GM12878 (cell line): ENCODE measurements at regions not wholly inside any gene's neighbourhood (a gene's known extent, or its start where the extent isn't known, plus 50 kb on each side); places are given as distances from the start of the nearest gene placed in this dataset.

Experiments used
- ATAC-seq: fragments of 200-7000 bp; cut with Tn5 transposase; 3 replicates; pipeline ENCODE4 v1.9.1; 2020; ENCODE audit warnings: mild to moderate bottlenecking, moderate library complexity
- BruUV-seq: library from RNA; stranded (reverse); fragments of 400-500 nt; replicated peaks from 2 replicates; lab custom pipeline; 2021; lab: Mats Ljungman, UMichigan
- CTCF ChIA-PET: fragments of 300-600 bp; sonication (Branson Sonifier 250); formaldehyde crosslinking; extraction: SDS; loops from one replicate; lab custom pipeline; 2021; ENCODE audit warnings: inconsistent platforms; lab: Yijun Ruan, JAX
- POLR2A ChIA-PET: fragments of 350-600 bp; formaldehyde crosslinking; extraction: SDS; loops from one replicate; lab custom pipeline; 2021; ENCODE audit warnings: inconsistent platforms; lab: Charles Lee
- RAD21 ChIA-PET: fragments of 300-600 bp; sonication (Branson Sonifier 250); formaldehyde crosslinking; loops from one replicate; lab custom pipeline; 2023; ENCODE audit warnings: antibody characterized with exemption; ENCODE audit not compliant: unreplicated experiment; lab: Charles Lee
- SMC1A ChIA-PET: fragments of 300-600 bp; sonication (Branson Sonifier 250); formaldehyde crosslinking; loops from one replicate; lab custom pipeline; 2023; ENCODE audit not compliant: unreplicated experiment, uncharacterized antibody; lab: Charles Lee
- DNase-seq: peaks from one replicate; pipeline ENCODE4 v3.0.0-alpha.2; 2011; ENCODE audit warnings: low read depth, low spot score
- FAIRE-seq: peaks from 3 replicates; lab custom pipeline; 2011; peaks lifted over from hg19 to GRCh38; lab: Jason Lieb, UNC
- H2AFZ ChIP-seq: 2 replicates; pipeline ENCODE4 v1.6.0; 2011; ENCODE audit warnings: low read depth, low read length, control low read depth; ENCODE audit not compliant: control insufficient read depth
- H3K27ac ChIP-seq: 2 replicates; pipeline ENCODE4 v1.5.1; 2011; ENCODE audit warnings: control low read depth; ENCODE audit not compliant: control insufficient read depth, insufficient read depth
- H3K27me3 ChIP-seq, 2 experiments: replicated peaks in 1 of 2; 2 replicates each; pipeline versions ENCODE4 v1.6.0 to v1.6.1; 2011; ENCODE audit warnings: low read length in 1 of 2; ENCODE audit not compliant: control insufficient read depth in 2 of 2, insufficient read depth in 2 of 2
- H3K36me3 ChIP-seq, 2 experiments: 2 replicates each; pipeline ENCODE4 v1.5.1; 2011; ENCODE audit warnings: low read length in 1 of 2; ENCODE audit not compliant: control insufficient read depth in 2 of 2, insufficient read depth in 2 of 2
- H3K4me1 ChIP-seq: 2 replicates; pipeline ENCODE4 v1.6.1; 2011; ENCODE audit warnings: mild to moderate bottlenecking, low read length, moderate library complexity, mixed read lengths; ENCODE audit not compliant: control insufficient read depth, insufficient read depth
- H3K4me2 ChIP-seq: 2 replicates; pipeline ENCODE4 v1.6.0; 2011; ENCODE audit warnings: control low read depth; ENCODE audit not compliant: control insufficient read depth, insufficient read depth
- H3K4me3 ChIP-seq: fragments of 200-600 bp; sonication (generic); 2 replicates; pipeline ENCODE4 v1.5.1; 2016
- H3K79me2 ChIP-seq: 2 replicates; pipeline ENCODE4 v1.6.0; 2011; ENCODE audit warnings: low read length; ENCODE audit not compliant: control insufficient read depth, insufficient read depth
- H3K9ac ChIP-seq: 2 replicates; pipeline ENCODE4 v1.8.0; 2011; ENCODE audit warnings: low read length, control low read depth, mixed read lengths; ENCODE audit not compliant: control insufficient read depth, insufficient read depth
- H3K9me3 ChIP-seq: replicated peaks from 3 replicates; pipeline ENCODE4 v1.5.1; 2011; ENCODE audit warnings: mild to moderate bottlenecking, low read length; ENCODE audit not compliant: control insufficient read depth, insufficient read depth
- H4K20me1 ChIP-seq: 2 replicates; pipeline ENCODE4 v1.6.0; 2011; ENCODE audit not compliant: control insufficient read depth, insufficient read depth
- CBX3 ChIP-seq: fragments of 200-600 bp; sonication (generic); IDR thresholded peaks from 2 replicates; pipeline ENCODE4 v1.6.1; 2016; ENCODE audit warnings: low read depth, borderline replicate concordance
- CHD4 ChIP-seq: fragments of 200-600 bp; sonication (generic); IDR thresholded peaks from 2 replicates; pipeline ENCODE4 v1.6.1; 2016; ENCODE audit warnings: mild to moderate bottlenecking
- EGR1 ChIP-seq, 2 experiments: IDR thresholded peaks; 1 replicate in 1 of 2; 2 replicates in 1 of 2; pipeline ENCODE4 v1.6.1; 2011 to 2012; ENCODE audit warnings: low read depth in 2 of 2, low read length in 2 of 2, borderline replicate concordance in 1 of 2, mild to moderate bottlenecking in 1 of 2, moderate library complexity in 1 of 2
- ESRRA ChIP-seq: IDR thresholded peaks from 2 replicates; pipeline ENCODE4 v1.6.1; 2012; ENCODE audit warnings: mild to moderate bottlenecking, low read length, improper control_type of control experiment
- GATAD2B ChIP-seq: fragments of 450-650 bp; conservative IDR thresholded peaks from 2 replicates; pipeline ENCODE4 v1.6.1; 2017; ENCODE audit warnings: low read depth, mild to moderate bottlenecking, moderate library complexity
- IRF4 ChIP-seq: IDR thresholded peaks from 2 replicates; pipeline ENCODE4 v1.6.1; 2011; ENCODE audit warnings: low read depth, low read length
- IRF5 ChIP-seq: fragments of 450-650 bp; IDR thresholded peaks from 2 replicates; pipeline ENCODE4 v1.6.1; 2017; ENCODE audit warnings: borderline replicate concordance
- LARP7 ChIP-seq: fragments of 450-650 bp; IDR thresholded peaks from 2 replicates; pipeline ENCODE4 v1.6.1; 2017; ENCODE audit warnings: mild to moderate bottlenecking
- NFYA ChIP-seq: IDR thresholded peaks from 2 replicates; pipeline ENCODE4 v1.6.1; 2011; ENCODE audit warnings: low read depth, mild to moderate bottlenecking, low read length, improper control_type of control experiment, borderline replicate concordance
- NFYB ChIP-seq: IDR thresholded peaks from 2 replicates; pipeline ENCODE4 v1.6.1; 2011; ENCODE audit warnings: low read depth, mild to moderate bottlenecking, low read length, improper control_type of control experiment, moderate library complexity; ENCODE audit not compliant: insufficient read depth
- PKNOX1 ChIP-seq: fragments of 450-650 bp; IDR thresholded peaks from 2 replicates; pipeline ENCODE4 v1.6.1; 2016; ENCODE audit warnings: mild to moderate bottlenecking
- POLR2A ChIP-seq: IDR thresholded peaks from 2 replicates; pipeline ENCODE4 v1.6.1; 2011; ENCODE audit warnings: low read depth, mild to moderate bottlenecking, low read length
- SIX5 ChIP-seq: IDR thresholded peaks from 2 replicates; pipeline ENCODE4 v1.6.1; 2011; ENCODE audit warnings: mild to moderate bottlenecking, low read depth, low read length, moderate library complexity; ENCODE audit not compliant: severe bottlenecking
- SREBF2 ChIP-seq: IDR thresholded peaks from 2 replicates; pipeline ENCODE4 v1.6.1; 2012; ENCODE audit warnings: mild to moderate bottlenecking, low read length
- TCF3 ChIP-seq: IDR thresholded peaks from 2 replicates; pipeline ENCODE4 v1.6.1; 2012; ENCODE audit warnings: low read depth, mild to moderate bottlenecking, low read length, borderline replicate concordance; ENCODE audit not compliant: insufficient read depth
- ZNF24 ChIP-seq: fragments of 450-650 bp; IDR thresholded peaks from 2 replicates; pipeline ENCODE4 v1.6.1; 2017; ENCODE audit warnings: antibody characterized with exemption, mild to moderate bottlenecking
- WGBS: methylation state at CpG from one replicate; pipeline ENCODE4 v1.1.6; 2016; ENCODE audit warnings: low lambda C conversion rate; ENCODE audit not compliant: insufficient replicate concordance, insufficient coverage; ENCODE audit errors: missing lambda C conversion rate; 5-methylcytosine and 5-hydroxymethylcytosine counted together
- in situ Hi-C: fragments of 300-500 bp; cut with MboI; formaldehyde crosslinking; loops from 9 replicates; pipeline ENCODE4 v1.14.3; 2018; ENCODE audit warnings: mixed read lengths
- intact Hi-C: fragments of 100-400 bp; cut with micrococcal nuclease; formaldehyde crosslinking; loops from one replicate; pipeline ENCODE4 v1.14.2; 2022; ENCODE audit not compliant: unreplicated experiment
- TF ChIP-seq, protein P1 (sequence below): IDR thresholded peaks from 2 replicates; pipeline ENCODE4 v1.6.1; 2011; ENCODE audit warnings: low read depth, mild to moderate bottlenecking, low read length, moderate library complexity, borderline replicate concordance; ENCODE audit errors: extremely low read depth

- H4K20me1 ChIP-seq: no peaks in the 10 kb centered on the region
- DNase-seq: no peak
- H3K4me1 ChIP-seq: no peaks in the 10 kb centered on the region
- no peaks in the 10 kb centered on the region for H3K79me2 ChIP-seq
- H3K36me3 ChIP-seq: no peaks in the 10 kb centered on the region
- H3K4me3 ChIP-seq: no peak overlapping the region
- H3K9ac ChIP-seq: no peak overlapping the region
- peaks cover 0 to 3% of the 10 kb centered on the region in 2 experiments; a peak in 2 of 4 replicates for H3K27me3 ChIP-seq
- no peak overlapping the region for H2AFZ ChIP-seq
- in situ Hi-C loops (no loop called here), intact Hi-C loops (no loop called here)
- WGBS: 39% methylated on average over 6 of the region's 6 CpGs
- CTCF ChIA-PET: no interaction called here
- SMC1A ChIA-PET: interaction anchor here (0.7 to 1.7 kb wide), 3 partner anchors 17 to 335 kb away, joined by 3 to 6 read pairs (median 5); no protein-coding TSS in a partner anchor
- FAIRE-seq: no peak
- H3K27ac ChIP-seq: no peak overlapping the region
- H3K9me3 ChIP-seq: no peaks in the 10 kb centered on the region
- BruUV-seq: no TSS peak
- POLR2A ChIA-PET: no interaction called here
- RAD21 ChIA-PET: no interaction called here
- H3K4me2 ChIP-seq: no peak overlapping the region
- no peak for TF ChIP-seq IRF4
- no peak for TF ChIP-seq CHD4
- TF ChIP-seq PKNOX1: 0 out of 2 replicates have a peak, but pooled peaks have one; percentile 10
- ATAC-seq: no peak
Observed at GRCh38 chr7:106813705-106814305, 51.3 kb upstream of the PIK3CG start.

DNA sequence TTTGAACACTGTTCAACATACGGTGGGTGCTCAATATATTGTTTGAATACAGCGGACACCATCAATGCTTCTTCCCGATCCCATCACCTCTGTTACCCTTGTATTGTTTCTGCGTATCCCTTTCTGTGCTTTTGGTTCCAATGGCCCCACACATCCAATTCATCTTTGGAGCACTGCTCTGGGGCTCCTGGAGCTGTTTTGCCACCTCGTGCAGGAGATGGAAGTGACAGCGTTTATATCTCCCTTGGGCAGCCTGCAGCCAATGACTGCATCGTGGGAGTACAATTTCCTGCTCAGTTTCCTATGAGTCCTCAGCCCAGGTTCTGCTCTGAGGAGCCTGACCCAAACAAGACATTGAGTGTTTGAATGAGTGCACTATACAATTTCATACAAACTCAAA lies 50.2 kb upstream of the PIK3CG start:
- Histone ChIP-seq H3K27ac (no peak overlapping the region), H3K27me3 (peaks cover 0 to 3% of the 10 kb centered on the region in 2 experiments; a peak in 2 of 4 replicates), H3K4me3 (no peak overlapping the region), H3K79me2 (no peaks in the 10 kb centered on the region), H3K4me2 (no peak overlapping the region), H3K9ac (no peak overlapping the region), H3K9me3 (no peaks in the 10 kb centered on the region), H2AFZ (no peak overlapping the region), H3K36me3 (no peaks in the 10 kb centered on the region), H4K20me1 (no peaks in the 10 kb centered on the region), H3K4me1 (no peaks in the 10 kb centered on the region)
- CTCF ChIA-PET: no interaction called here
- RAD21 ChIA-PET: no interaction called here
- BruUV-seq: no TSS peak
- SMC1A ChIA-PET: no interaction called here
- WGBS: 44% methylated on average over 7 of the region's 7 CpGs
- ATAC-seq: no peak
- POLR2A ChIA-PET: no interaction called here
- intact Hi-C loops: no loop called here
- in situ Hi-C loops: no loop called here
- DNase-seq: no peak
- FAIRE-seq: no peak
- TF ChIP-seq NFYA (no peak), TCF3 (no peak), SREBF2 (no peak), NFYB (no peak), POLR2A (no peak), ZNF24 (no peak), EGR1 (IDR thresholded peaks at IDR 0.05; ENCODE audit: borderline replicate concordance in 1 of 2, low read depth in 2 of 2, low read length in 2 of 2) (no peak), LARP7 (no peak), ESRRA (no peak), IRF5 (no peak), GATAD2B (no peak), SIX5 (no peak), CBX3 (no peak)
- TF ChIP-seq, protein P1, sequence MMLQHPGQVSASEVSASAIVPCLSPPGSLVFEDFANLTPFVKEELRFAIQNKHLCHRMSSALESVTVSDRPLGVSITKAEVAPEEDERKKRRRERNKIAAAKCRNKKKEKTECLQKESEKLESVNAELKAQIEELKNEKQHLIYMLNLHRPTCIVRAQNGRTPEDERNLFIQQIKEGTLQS: no peak
